ENCODE measurements at regions not wholly inside any gene's neighbourhood (a gene's known extent, or its start where the extent isn't known, plus 50 kb on each side); places are given as distances from the start of the nearest gene placed in this dataset.

DNA sequence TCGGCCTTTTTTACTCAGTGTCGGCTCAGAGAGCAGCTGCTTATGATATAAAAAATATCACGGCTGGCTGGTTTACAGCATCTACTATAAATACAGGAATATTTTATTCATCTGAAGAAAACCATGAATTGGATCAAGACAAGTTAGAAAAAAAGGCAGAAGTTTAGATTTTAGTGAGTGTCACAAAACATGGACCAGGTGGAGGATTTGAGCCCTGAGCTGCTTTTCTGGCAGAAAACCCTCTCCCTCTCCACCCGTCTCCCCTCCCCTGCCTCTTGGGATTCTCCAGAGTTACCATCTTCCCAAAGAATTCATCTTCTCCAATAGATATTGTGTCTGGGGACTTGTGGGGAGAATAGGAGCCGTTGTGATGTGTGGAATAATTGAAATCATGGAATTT is 142.8 kb upstream of the RAI2 start:
- TF ChIP-seq, protein P1, sequence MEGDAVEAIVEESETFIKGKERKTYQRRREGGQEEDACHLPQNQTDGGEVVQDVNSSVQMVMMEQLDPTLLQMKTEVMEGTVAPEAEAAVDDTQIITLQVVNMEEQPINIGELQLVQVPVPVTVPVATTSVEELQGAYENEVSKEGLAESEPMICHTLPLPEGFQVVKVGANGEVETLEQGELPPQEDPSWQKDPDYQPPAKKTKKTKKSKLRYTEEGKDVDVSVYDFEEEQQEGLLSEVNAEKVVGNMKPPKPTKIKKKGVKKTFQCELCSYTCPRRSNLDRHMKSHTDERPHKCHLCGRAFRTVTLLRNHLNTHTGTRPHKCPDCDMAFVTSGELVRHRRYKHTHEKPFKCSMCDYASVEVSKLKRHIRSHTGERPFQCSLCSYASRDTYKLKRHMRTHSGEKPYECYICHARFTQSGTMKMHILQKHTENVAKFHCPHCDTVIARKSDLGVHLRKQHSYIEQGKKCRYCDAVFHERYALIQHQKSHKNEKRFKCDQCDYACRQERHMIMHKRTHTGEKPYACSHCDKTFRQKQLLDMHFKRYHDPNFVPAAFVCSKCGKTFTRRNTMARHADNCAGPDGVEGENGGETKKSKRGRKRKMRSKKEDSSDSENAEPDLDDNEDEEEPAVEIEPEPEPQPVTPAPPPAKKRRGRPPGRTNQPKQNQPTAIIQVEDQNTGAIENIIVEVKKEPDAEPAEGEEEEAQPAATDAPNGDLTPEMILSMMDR (IDR thresholded peaks at IDR 0.05 in 8 of 11, conservative IDR thresholded peaks at IDR 0.05 in 3 of 11), result no peak
- TF ChIP-seq POLR2A (IDR thresholded peaks at IDR 0.05), result no peak
